ENCODE measurements at regions not wholly inside any gene's neighbourhood (a gene's known extent, or its start where the extent isn't known, plus 50 kb on each side); places are given as distances from the start of the nearest gene placed in this dataset.

DNA sequence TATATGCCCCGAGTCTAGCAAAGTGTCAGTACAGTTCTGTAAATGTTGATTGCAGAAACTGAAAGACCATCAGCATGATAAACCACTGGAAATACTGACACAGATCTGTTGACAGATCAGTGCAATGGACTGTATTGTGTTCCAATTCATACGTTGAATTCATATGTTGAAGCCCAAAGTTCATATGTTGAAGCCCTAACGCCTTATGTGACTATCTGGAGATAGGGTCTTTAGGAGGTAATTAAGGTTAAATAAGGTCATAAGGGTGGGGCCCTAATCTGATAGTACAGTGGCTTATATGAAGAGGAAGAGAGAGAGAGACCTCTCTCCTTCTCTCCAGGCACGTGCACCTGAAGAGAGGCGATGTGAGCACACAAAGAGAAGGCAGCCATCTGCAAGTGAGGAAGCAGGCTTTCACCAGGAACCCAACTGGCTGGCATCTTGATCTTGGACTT is 144.7 kb downstream of the MRPL39 start:
- H3K4me3 ChIP-seq (ENCODE audit: low read depth in 1 of 3, low read length in 3 of 3), result no peak overlapping the region
- no peaks in the 10 kb centered on the region for H3K27me3 ChIP-seq (ENCODE audit: control insufficient read depth in 4 of 4, insufficient read depth in 4 of 4, low read length in 3 of 4)
- TF ChIP-seq EGR1 (IDR thresholded peaks at IDR 0.05; ENCODE audit: low read depth in 2 of 2) (no peak), JUND (IDR thresholded peaks at IDR 0.05) (no peak), RAD21 (IDR thresholded peaks at IDR 0.05) (no peak), HNF4A (conservative IDR thresholded peaks at IDR 0.05) (no peak), TAF1 (conservative IDR thresholded peaks at IDR 0.05) (no peak), NR2F2 (IDR thresholded peaks at IDR 0.05) (no peak), FOXA2 (IDR thresholded peaks at IDR 0.05) (no peak), SP1 (IDR thresholded peaks at IDR 0.05) (no peak), GABPA (IDR thresholded peaks at IDR 0.05 in 1 of 2, conservative IDR thresholded peaks at IDR 0.05 in 1 of 2) (no peak), YY1 (IDR thresholded peaks at IDR 0.05) (no peak)
- TF ChIP-seq, protein P1, sequence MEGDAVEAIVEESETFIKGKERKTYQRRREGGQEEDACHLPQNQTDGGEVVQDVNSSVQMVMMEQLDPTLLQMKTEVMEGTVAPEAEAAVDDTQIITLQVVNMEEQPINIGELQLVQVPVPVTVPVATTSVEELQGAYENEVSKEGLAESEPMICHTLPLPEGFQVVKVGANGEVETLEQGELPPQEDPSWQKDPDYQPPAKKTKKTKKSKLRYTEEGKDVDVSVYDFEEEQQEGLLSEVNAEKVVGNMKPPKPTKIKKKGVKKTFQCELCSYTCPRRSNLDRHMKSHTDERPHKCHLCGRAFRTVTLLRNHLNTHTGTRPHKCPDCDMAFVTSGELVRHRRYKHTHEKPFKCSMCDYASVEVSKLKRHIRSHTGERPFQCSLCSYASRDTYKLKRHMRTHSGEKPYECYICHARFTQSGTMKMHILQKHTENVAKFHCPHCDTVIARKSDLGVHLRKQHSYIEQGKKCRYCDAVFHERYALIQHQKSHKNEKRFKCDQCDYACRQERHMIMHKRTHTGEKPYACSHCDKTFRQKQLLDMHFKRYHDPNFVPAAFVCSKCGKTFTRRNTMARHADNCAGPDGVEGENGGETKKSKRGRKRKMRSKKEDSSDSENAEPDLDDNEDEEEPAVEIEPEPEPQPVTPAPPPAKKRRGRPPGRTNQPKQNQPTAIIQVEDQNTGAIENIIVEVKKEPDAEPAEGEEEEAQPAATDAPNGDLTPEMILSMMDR (IDR thresholded peaks at IDR 0.05; ENCODE audit: low read depth, low read length, missing input control), result no peak
- TF ChIP-seq, protein P2, sequence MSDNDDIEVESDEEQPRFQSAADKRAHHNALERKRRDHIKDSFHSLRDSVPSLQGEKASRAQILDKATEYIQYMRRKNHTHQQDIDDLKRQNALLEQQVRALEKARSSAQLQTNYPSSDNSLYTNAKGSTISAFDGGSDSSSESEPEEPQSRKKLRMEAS (IDR thresholded peaks at IDR 0.05), result no peak
- TF ChIP-seq, protein P3, sequence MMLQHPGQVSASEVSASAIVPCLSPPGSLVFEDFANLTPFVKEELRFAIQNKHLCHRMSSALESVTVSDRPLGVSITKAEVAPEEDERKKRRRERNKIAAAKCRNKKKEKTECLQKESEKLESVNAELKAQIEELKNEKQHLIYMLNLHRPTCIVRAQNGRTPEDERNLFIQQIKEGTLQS (IDR thresholded peaks at IDR 0.05), result no peak
- TF ChIP-seq, protein P4, sequence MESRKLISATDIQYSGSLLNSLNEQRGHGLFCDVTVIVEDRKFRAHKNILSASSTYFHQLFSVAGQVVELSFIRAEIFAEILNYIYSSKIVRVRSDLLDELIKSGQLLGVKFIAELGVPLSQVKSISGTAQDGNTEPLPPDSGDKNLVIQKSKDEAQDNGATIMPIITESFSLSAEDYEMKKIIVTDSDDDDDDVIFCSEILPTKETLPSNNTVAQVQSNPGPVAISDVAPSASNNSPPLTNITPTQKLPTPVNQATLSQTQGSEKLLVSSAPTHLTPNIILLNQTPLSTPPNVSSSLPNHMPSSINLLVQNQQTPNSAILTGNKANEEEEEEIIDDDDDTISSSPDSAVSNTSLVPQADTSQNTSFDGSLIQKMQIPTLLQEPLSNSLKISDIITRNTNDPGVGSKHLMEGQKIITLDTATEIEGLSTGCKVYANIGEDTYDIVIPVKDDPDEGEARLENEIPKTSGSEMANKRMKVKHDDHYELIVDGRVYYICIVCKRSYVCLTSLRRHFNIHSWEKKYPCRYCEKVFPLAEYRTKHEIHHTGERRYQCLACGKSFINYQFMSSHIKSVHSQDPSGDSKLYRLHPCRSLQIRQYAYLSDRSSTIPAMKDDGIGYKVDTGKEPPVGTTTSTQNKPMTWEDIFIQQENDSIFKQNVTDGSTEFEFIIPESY (IDR thresholded peaks at IDR 0.05), result no peak
- H3K4me1 ChIP-seq (ENCODE audit: control insufficient read depth in 4 of 4, insufficient read depth in 4 of 4, low read length in 3 of 4), result no peaks in the 10 kb centered on the region
- H3K36me3 ChIP-seq (ENCODE audit: control insufficient read depth in 4 of 4, insufficient read depth in 3 of 4, low read depth in 1 of 4, low read length in 3 of 4), result no peaks in the 10 kb centered on the region
- no peak overlapping the region for H3K27ac ChIP-seq (ENCODE audit: low read depth in 1 of 2, low read length in 2 of 2)
- WGBS, result 61% methylated on average over 5 of the region's 5 CpGs
- H3K9me3 ChIP-seq (ENCODE audit: control insufficient read depth in 4 of 4, low read length in 3 of 4), result no peaks in the 10 kb centered on the region
- DNase-seq (ENCODE audit: low spot score), result no peak
- no peak overlapping the region for H3K9ac ChIP-seq (ENCODE audit: low read depth in 1 of 2, low read length in 2 of 2)

DNA sequence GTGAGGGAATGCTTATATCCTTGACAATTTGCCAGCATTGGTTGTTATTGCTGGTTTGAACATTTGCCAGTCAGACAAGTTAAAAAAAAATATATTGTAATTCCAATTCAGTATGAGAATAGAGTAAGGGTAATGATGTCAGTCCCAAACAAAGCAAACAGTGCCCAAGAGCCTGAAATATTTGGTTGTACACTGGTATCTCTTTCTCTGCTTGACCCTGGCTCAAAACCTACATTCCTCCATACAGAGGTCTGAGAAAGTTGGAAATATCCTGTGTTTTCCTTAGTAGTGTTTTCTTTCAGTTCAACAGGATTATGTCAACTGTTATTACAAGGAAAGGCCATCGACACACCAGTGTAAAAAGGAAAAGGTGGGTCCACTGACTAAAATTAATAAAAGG is 145.6 kb downstream of the MRPL39 start:
- Histone ChIP-seq H3K4me3 (ENCODE audit: low read depth in 1 of 3, low read length in 3 of 3) (no peak overlapping the region), H3K9me3 (ENCODE audit: control insufficient read depth in 4 of 4, low read length in 3 of 4) (no peaks in the 10 kb centered on the region), H3K9ac (ENCODE audit: low read depth in 1 of 2, low read length in 2 of 2) (no peak overlapping the region), H3K27me3 (ENCODE audit: control insufficient read depth in 4 of 4, insufficient read depth in 4 of 4, low read length in 3 of 4) (no peaks in the 10 kb centered on the region), H3K36me3 (ENCODE audit: control insufficient read depth in 4 of 4, insufficient read depth in 3 of 4, low read depth in 1 of 4, low read length in 3 of 4) (no peaks in the 10 kb centered on the region), H3K4me1 (ENCODE audit: control insufficient read depth in 4 of 4, insufficient read depth in 4 of 4, low read length in 3 of 4) (peaks cover under 1 to 5% (median 2%) of the 10 kb centered on the region in 4 donors), H3K27ac (ENCODE audit: low read depth in 1 of 2, low read length in 2 of 2) (no peak overlapping the region)
- DNase-seq (ENCODE audit: low spot score), result no peak
- TF ChIP-seq RAD21 (IDR thresholded peaks at IDR 0.05) (no peak), JUND (IDR thresholded peaks at IDR 0.05) (no peak)
- TF ChIP-seq, protein P3 (IDR thresholded peaks at IDR 0.05), result no peak
- TF ChIP-seq, protein P1 (IDR thresholded peaks at IDR 0.05; ENCODE audit: low read depth, low read length, missing input control), result no peak
- WGBS, result 74% methylated on average over 1 of the region's 1 CpG
